ENCODE measurements at regions not wholly inside any gene's neighbourhood (a gene's known extent, or its start where the extent isn't known, plus 50 kb on each side); places are given as distances from the start of the nearest gene placed in this dataset.
"Not testable (repeated sequence)": the region's sequence is repeated elsewhere in the genome, so short reads cannot be mapped to it uniquely, and the experiment has no call there.

GRCh38 chr9:67708109-67708508 is 150.6 kb upstream of the ANKRD20A1 start:
- H3K4me3 Mint-ChIP-seq; H3K36me3 Mint-ChIP-seq (ENCODE audit: low read depth); H3K27ac Mint-ChIP-seq; H3K27me3 Mint-ChIP-seq; H3K4me1 Mint-ChIP-seq (ENCODE audit: low read depth); H3K9me3 Mint-ChIP-seq; intact Hi-C loops (cut with micrococcal nuclease): not testable (repeated sequence)

GRCh38 chr9:67711429-67711828 is 147.3 kb upstream of the ANKRD20A1 start:
- H3K27ac Mint-ChIP-seq; H3K4me3 Mint-ChIP-seq; H3K36me3 Mint-ChIP-seq (ENCODE audit: low read depth); intact Hi-C loops (cut with micrococcal nuclease); H3K4me1 Mint-ChIP-seq (ENCODE audit: low read depth); H3K9me3 Mint-ChIP-seq; H3K27me3 Mint-ChIP-seq: not testable (repeated sequence)

GRCh38 chr9:67711931-67712330 is 146.8 kb upstream of the ANKRD20A1 start:
- intact Hi-C loops (cut with micrococcal nuclease); H3K4me1 Mint-ChIP-seq (ENCODE audit: low read depth); H3K27ac Mint-ChIP-seq; H3K9me3 Mint-ChIP-seq; H3K4me3 Mint-ChIP-seq; H3K27me3 Mint-ChIP-seq; H3K36me3 Mint-ChIP-seq (ENCODE audit: low read depth): not testable (repeated sequence)

GRCh38 chr9:67712956-67713355 is 145.8 kb upstream of the ANKRD20A1 start:
- H3K4me3 Mint-ChIP-seq; H3K36me3 Mint-ChIP-seq (ENCODE audit: low read depth); H3K27ac Mint-ChIP-seq; intact Hi-C loops (cut with micrococcal nuclease); H3K9me3 Mint-ChIP-seq; H3K4me1 Mint-ChIP-seq (ENCODE audit: low read depth); H3K27me3 Mint-ChIP-seq: not testable (repeated sequence)

- H3K27ac Mint-ChIP-seq; H3K9me3 Mint-ChIP-seq; intact Hi-C loops (cut with micrococcal nuclease); H3K4me3 Mint-ChIP-seq; H3K4me1 Mint-ChIP-seq (ENCODE audit: low read depth); H3K27me3 Mint-ChIP-seq; H3K36me3 Mint-ChIP-seq (ENCODE audit: low read depth): not testable (repeated sequence)
Observed at GRCh38 chr9:67717830-67718388, 140.8 kb upstream of the ANKRD20A1 start.

- intact Hi-C loops (cut with micrococcal nuclease); H3K4me1 Mint-ChIP-seq (ENCODE audit: low read depth); H3K27ac Mint-ChIP-seq; H3K4me3 Mint-ChIP-seq; H3K9me3 Mint-ChIP-seq; H3K27me3 Mint-ChIP-seq; H3K36me3 Mint-ChIP-seq (ENCODE audit: low read depth): not testable (repeated sequence)
Observed at GRCh38 chr9:67720491-67720890, 138.2 kb upstream of the ANKRD20A1 start.

GRCh38 chr9:67722460-67723090 is 136.2 kb upstream of the ANKRD20A1 start:
- H3K36me3 Mint-ChIP-seq (ENCODE audit: low read depth); H3K27me3 Mint-ChIP-seq; H3K4me1 Mint-ChIP-seq (ENCODE audit: low read depth); H3K4me3 Mint-ChIP-seq; H3K9me3 Mint-ChIP-seq; H3K27ac Mint-ChIP-seq; intact Hi-C loops (cut with micrococcal nuclease): not testable (repeated sequence)

GRCh38 chr9:67723185-67723584 is 135.5 kb upstream of the ANKRD20A1 start:
- intact Hi-C loops (cut with micrococcal nuclease); H3K27me3 Mint-ChIP-seq; H3K4me1 Mint-ChIP-seq (ENCODE audit: low read depth); H3K36me3 Mint-ChIP-seq (ENCODE audit: low read depth); H3K9me3 Mint-ChIP-seq; H3K27ac Mint-ChIP-seq: not testable (repeated sequence)
- peak overlapping the region; percentile 53 for H3K4me3 Mint-ChIP-seq

- H3K9me3 Mint-ChIP-seq; H3K4me3 Mint-ChIP-seq; H3K36me3 Mint-ChIP-seq (ENCODE audit: low read depth); intact Hi-C loops (cut with micrococcal nuclease); H3K27ac Mint-ChIP-seq; H3K27me3 Mint-ChIP-seq; H3K4me1 Mint-ChIP-seq (ENCODE audit: low read depth): not testable (repeated sequence)
Observed at GRCh38 chr9:67724885-67725284, 133.8 kb upstream of the ANKRD20A1 start.

GRCh38 chr9:67726213-67726988 is 132.3 kb upstream of the ANKRD20A1 start:
- H3K4me1 Mint-ChIP-seq (ENCODE audit: low read depth); H3K9me3 Mint-ChIP-seq; intact Hi-C loops (cut with micrococcal nuclease); H3K27ac Mint-ChIP-seq; H3K27me3 Mint-ChIP-seq; H3K36me3 Mint-ChIP-seq (ENCODE audit: low read depth): not testable (repeated sequence)
- peak overlapping the region; percentile 9 for H3K4me3 Mint-ChIP-seq

GRCh38 chr9:67763133-67763532 is 95.6 kb upstream of the ANKRD20A1 start:
- H3K9me3 Mint-ChIP-seq; H3K27me3 Mint-ChIP-seq; H3K27ac Mint-ChIP-seq; intact Hi-C loops (cut with micrococcal nuclease); H3K36me3 Mint-ChIP-seq (ENCODE audit: low read depth); H3K4me3 Mint-ChIP-seq; H3K4me1 Mint-ChIP-seq (ENCODE audit: low read depth): not testable (repeated sequence)

- H3K27ac Mint-ChIP-seq; H3K4me1 Mint-ChIP-seq (ENCODE audit: low read depth); H3K4me3 Mint-ChIP-seq; intact Hi-C loops (cut with micrococcal nuclease); H3K36me3 Mint-ChIP-seq (ENCODE audit: low read depth); H3K27me3 Mint-ChIP-seq; H3K9me3 Mint-ChIP-seq: not testable (repeated sequence)
Observed at GRCh38 chr9:67771807-67772206, 86.9 kb upstream of the ANKRD20A1 start.

- intact Hi-C loops (cut with micrococcal nuclease); H3K9me3 Mint-ChIP-seq; H3K36me3 Mint-ChIP-seq (ENCODE audit: low read depth): not testable (repeated sequence)
Observed at GRCh38 chr9:67800170-67800569, 58.6 kb upstream of the ANKRD20A1 start.

More at GRCh38 chr9:67800170-67800569, 58.6 kb upstream of the ANKRD20A1 start:
- not testable (repeated sequence) for H3K4me1 Mint-ChIP-seq (ENCODE audit: low read depth); H3K27ac Mint-ChIP-seq; H3K4me3 Mint-ChIP-seq; H3K27me3 Mint-ChIP-seq

Measured in dendritic cell treated with granulocyte-macrophage colony-stimulating factor and Interleukin-4, amounts not matched to agents 40 ng/mL and 50 ng/mL, for 4 days (primary cell).